ENCODE measurements at regions not wholly inside any gene's neighbourhood (a gene's known extent, or its start where the extent isn't known, plus 50 kb on each side); places are given as distances from the start of the nearest gene placed in this dataset.
A peak's percentile ranks its signal among the peaks of the same experiment; 100 is the strongest.
"Not testable (repeated sequence)": the region's sequence is repeated elsewhere in the genome, so short reads cannot be mapped to it uniquely, and the experiment has no call there.

GRCh38 chr1:29395736-29396437 lies 159.6 kb downstream of the PTPRU start:
- peak; percentile 40 for DNase-seq

GRCh38 chr1:29394521-29395225 lies 158.4 kb downstream of the PTPRU start:
- DNase-seq: no peak

DNA sequence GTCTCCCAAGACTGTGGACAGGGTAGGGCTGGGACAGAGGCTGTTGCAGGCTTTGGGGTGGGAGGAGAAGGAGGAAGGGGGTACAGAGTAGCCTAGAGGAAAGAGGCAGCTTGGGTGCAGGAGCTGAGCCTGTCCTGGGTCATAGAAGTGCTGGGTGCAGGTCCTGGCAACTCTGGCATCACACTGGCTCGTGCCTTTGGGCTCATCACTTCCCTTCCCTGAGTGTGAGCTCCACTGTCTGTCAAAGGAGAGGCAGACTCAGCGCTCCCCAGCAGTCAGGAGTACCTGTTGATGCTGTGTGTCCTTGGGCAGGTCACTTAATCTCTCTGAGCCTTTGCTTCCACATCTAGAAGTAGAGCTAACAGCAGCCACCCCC lies 157.1 kb downstream of the PTPRU start:
- no peak for DNase-seq

GRCh38 chr1:29392486-29393450 lies 156.4 kb downstream of the PTPRU start:
- DNase-seq: no peak

DNA sequence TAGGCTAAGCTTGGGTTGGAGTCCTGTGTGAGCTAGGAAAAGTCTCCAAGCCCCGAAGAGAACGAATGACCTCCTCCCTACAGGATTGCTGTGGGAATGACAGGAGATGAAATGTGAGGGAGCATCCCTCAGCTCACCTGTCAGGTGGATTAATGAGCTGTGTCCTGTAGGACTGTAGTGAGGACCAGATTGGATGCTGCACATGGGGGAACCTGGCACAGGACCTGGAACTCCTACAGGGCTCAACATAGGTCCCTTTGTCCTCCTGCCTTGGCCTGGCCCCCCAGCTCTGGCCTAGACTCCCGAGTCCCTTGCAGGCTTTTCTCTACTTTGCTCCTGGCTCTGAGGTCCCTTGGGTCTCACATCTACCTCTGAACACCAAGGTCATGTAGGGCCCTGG lies 155.7 kb downstream of the PTPRU start:
- DNase-seq: no peak

DNA sequence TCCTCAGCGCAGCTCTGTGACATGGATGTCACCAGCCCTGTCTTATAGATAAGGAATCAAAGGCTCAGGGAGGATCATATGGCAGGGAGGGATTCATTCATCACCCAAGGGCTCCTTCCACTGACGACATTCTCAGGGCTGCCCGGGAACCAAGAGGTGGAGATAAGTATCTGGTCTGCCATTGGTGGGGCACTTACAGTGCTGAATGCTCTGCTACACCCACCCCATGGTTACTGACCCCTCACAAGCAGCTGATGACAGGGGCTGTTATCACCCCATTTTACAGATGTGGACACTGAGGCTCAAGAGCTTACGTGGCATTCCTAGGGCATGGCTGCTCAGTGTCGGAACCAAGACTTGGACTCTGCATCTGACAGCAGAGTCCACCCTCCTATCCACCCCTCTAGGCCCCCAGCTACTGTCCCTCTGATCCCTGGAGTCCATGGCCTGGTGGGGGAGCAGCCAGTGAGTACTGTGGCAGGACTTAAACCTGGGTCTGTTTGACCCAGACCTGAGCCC lies 155.1 kb downstream of the PTPRU start:
- no peak for DNase-seq

DNA sequence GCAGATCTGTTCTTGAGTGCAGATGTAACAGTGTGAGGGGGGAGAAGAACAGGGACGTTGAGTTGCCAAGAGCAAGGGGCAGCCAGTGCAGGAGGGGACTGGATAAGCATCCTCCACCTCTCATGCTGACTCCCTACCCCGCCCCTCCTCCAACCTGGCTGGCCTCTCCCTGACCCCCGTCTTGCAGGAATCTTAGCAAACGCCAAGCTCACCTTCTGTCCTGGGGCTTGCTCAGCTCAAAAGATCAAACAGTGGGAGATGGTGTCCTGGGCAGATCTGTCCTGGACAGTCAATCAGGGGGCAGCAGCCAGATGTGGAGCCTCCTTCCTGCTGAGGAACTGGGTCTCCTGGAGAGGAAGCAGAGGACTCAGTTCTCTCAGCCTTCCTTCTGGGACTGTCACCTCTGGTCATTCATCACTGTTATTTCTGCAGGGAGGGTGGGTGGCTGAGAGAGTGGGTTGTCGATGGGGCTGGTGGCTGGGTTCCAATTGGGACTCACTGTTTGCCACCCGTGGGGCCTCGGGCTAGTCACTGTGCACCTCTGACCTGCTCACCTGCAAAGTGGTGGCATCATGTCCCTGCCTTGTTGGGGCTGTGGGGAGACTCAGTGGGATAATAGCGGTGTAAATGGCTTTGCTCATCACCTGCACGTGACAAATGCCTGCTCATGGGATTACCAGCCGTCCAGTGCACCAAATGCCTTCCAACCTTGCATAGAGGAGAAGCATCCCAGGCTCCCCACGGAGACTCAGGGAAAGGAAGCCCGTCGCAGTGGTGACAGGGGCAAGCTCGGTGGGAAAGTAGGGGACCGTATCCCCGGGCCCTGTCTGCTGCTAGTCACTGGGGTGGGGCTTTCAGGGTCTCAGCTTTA lies 154.4 kb downstream of the PTPRU start:
- DNase-seq: no peak

GRCh38 chr1:29390075-29390474 lies 153.8 kb downstream of the PTPRU start:
- DNase-seq: no peak

GRCh38 chr1:29389533-29390041 lies 153.3 kb downstream of the PTPRU start:
- DNase-seq: no peak

GRCh38 chr1:29388884-29389283 lies 152.6 kb downstream of the PTPRU start:
- DNase-seq: no peak

- DNase-seq: no peak
Measured at GRCh38 chr1:29388170-29388569, 151.8 kb downstream of the PTPRU start.

DNA sequence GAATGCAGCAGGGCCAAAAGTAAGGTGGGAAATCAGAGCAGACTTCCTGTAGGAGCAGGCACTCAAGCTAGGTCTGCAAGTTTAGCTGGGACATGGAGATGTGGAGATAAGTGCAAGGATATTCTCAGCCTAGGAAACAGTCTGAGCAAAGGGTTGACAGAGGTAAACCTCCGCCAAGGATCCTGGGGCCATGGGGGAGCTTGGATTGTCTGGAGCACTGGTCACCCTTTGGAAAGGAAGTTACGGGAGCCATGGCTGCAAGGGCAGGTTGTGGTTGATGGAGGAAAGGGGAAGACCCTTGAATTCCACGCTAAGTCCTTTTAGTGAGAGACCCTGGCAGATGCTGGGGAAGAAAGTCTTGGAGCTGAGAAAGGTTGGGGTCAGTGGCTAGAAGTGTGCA lies 150.9 kb downstream of the PTPRU start:
- no peak for DNase-seq

GRCh38 chr1:29386453-29386852 lies 150.1 kb downstream of the PTPRU start:
- not testable (repeated sequence) for DNase-seq

- DNase-seq: no peak
Measured at GRCh38 chr1:29385966-29386365, 149.6 kb downstream of the PTPRU start.

- no peak for DNase-seq
Measured at GRCh38 chr1:29384496-29385015, 148.2 kb downstream of the PTPRU start.

GRCh38 chr1:29383746-29384371 lies 147.5 kb downstream of the PTPRU start:
- DNase-seq: no peak

GRCh38 chr1:29382851-29383745 lies 146.8 kb downstream of the PTPRU start:
- DNase-seq: no peak

- DNase-seq: no peak
Measured at GRCh38 chr1:29381426-29381825, 145.1 kb downstream of the PTPRU start.

DNA sequence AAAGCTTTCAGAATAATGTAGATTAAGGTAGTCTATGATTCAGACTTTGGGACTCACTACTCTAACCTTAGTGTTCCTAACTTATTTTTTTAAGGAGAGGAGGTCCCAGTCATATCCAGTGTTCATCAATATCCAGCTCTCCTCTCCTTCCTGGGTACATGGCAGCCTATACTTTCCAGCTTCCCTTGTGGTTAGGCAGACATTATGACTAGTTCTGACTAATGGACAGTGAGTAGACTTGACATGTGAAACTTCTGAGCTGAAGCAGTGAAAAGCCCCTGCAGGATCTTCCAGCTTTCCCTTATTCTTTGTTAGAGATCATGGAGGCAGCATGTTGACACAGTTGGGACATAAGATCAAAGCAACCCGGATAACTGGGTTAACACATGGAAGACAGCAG lies 144.2 kb downstream of the PTPRU start:
- no peak for DNase-seq

GRCh38 chr1:29379443-29380073 lies 143.2 kb downstream of the PTPRU start:
- DNase-seq: peak; percentile 11
